MM.1S (cell line): ENCODE measurements at regions not wholly inside any gene's neighbourhood (a gene's known extent, or its start where the extent isn't known, plus 50 kb on each side); places are given as distances from the start of the nearest gene placed in this dataset.

Experiments used
- DNase-seq: peaks from one replicate; pipeline ENCODE4 v3.0.0-alpha.2; 2015
- H2AFZ ChIP-seq: fragments of 300-600 bp; sonication (generic); 2 replicates; pipeline ENCODE4 v1.6.0; 2016; ENCODE audit warnings: antibody characterized with exemption, low read length
- H3F3A ChIP-seq: fragments of 300-600 bp; sonication (generic); 2 replicates; pipeline ENCODE4 v1.6.1; 2016; ENCODE audit warnings: mild to moderate bottlenecking, antibody characterized with exemption, low read length, moderate library complexity, mixed read lengths; ENCODE audit not compliant: insufficient read depth
- H3K27ac ChIP-seq: fragments of 300-600 bp; sonication (generic); 2 replicates; pipeline ENCODE4 v1.5.1; 2016; ENCODE audit warnings: mild to moderate bottlenecking, low read length
- H3K27me3 ChIP-seq: fragments of 300-600 bp; sonication (generic); replicated peaks from 2 replicates; pipeline ENCODE4 v1.6.0; 2016; ENCODE audit warnings: low read length; ENCODE audit not compliant: insufficient read depth
- H3K36me3 ChIP-seq: fragments of 300-600 bp; sonication (generic); replicated peaks from 2 replicates; pipeline ENCODE4 v1.6.1; 2016; ENCODE audit warnings: mild to moderate bottlenecking, low read length, mixed read lengths; ENCODE audit not compliant: insufficient read depth
- H3K4me1 ChIP-seq: fragments of 300-600 bp; sonication (generic); 2 replicates; pipeline ENCODE4 v1.6.1; 2016; ENCODE audit warnings: low read length, mixed read lengths
- H3K4me2 ChIP-seq: fragments of 300-600 bp; sonication (generic); 2 replicates; pipeline ENCODE4 v1.6.0; 2016; ENCODE audit warnings: low read depth, low read length
- H3K4me3 ChIP-seq: fragments of 300-600 bp; sonication (generic); 2 replicates; pipeline ENCODE4 v1.5.1; 2016; ENCODE audit warnings: low read length, mixed read lengths
- H3K79me2 ChIP-seq: fragments of 300-600 bp; sonication (generic); 2 replicates; pipeline ENCODE4 v1.6.1; 2016; ENCODE audit warnings: mixed run types, low read length, mixed read lengths
- H3K9ac ChIP-seq: fragments of 300-600 bp; sonication (generic); 2 replicates; pipeline ENCODE4 v1.6.1; 2016; ENCODE audit warnings: low read length, mixed read lengths
- H3K9me2 ChIP-seq: fragments of 300-600 bp; sonication (generic); replicated peaks from 2 replicates; pipeline ENCODE4 v1.6.1; 2016; ENCODE audit warnings: mild to moderate bottlenecking, low read length, mixed read lengths; ENCODE audit not compliant: insufficient read depth
- H3K9me3 ChIP-seq: fragments of 300-600 bp; sonication (generic); replicated peaks from 2 replicates; pipeline ENCODE4 v1.6.1; 2016; ENCODE audit warnings: mild to moderate bottlenecking, low read length, mixed read lengths; ENCODE audit not compliant: insufficient read depth
- H4K20me1 ChIP-seq: fragments of 300-600 bp; sonication (generic); 2 replicates; pipeline ENCODE4 v1.6.1; 2016; ENCODE audit warnings: mild to moderate bottlenecking, low read length, moderate library complexity, mixed read lengths; ENCODE audit not compliant: insufficient read depth
- CTCF ChIP-seq: fragments of 300-600 bp; sonication (generic); IDR thresholded peaks from 2 replicates; pipeline ENCODE4 v1.5.1; 2016; ENCODE audit warnings: antibody characterized with exemption, low read length, mixed read lengths
- EZH2 ChIP-seq: fragments of 300-600 bp; sonication (generic); optimal IDR thresholded peaks from 2 replicates; pipeline ENCODE3; 2017; ENCODE audit warnings: low read depth, mild to moderate bottlenecking, antibody characterized with exemption, low read length, mixed read lengths
- EZH2phosphoT487 ChIP-seq: fragments of 300-600 bp; sonication (generic); IDR thresholded peaks from 2 replicates; pipeline ENCODE4 v1.6.1; 2018; ENCODE audit warnings: antibody characterized with exemption, low read length

DNA sequence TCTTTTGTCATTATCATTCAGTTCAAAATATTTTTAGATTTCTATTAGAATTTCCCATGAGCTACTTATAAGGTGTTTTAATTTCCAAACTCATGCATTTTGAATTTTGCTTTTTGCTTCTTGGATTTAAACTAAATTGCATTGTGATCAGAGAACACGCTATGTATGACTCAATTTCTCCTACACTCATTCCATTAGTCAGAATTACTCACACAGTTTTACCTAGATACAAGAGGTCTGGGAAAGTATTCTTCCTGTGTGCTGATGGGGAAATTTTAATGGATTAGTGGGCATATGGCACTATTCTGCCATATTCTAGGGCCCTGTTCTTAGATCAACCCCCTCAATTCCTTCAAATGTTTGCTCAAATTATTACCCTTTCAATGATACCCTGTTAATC lies 49.9 kb upstream of the BMP5 start:
- H3K79me2 ChIP-seq = no peaks in the 10 kb centered on the region
- no peaks in the 10 kb centered on the region for H3K9me3 ChIP-seq
- no peaks in the 10 kb centered on the region for H3K9me2 ChIP-seq
- H3K4me1 ChIP-seq = no peaks in the 10 kb centered on the region
- no peaks in the 10 kb centered on the region for H4K20me1 ChIP-seq
- no peaks in the 10 kb centered on the region for H3K27me3 ChIP-seq
- H3K4me3 ChIP-seq = no peak overlapping the region
- H3K9ac ChIP-seq = no peak overlapping the region
- no peaks in the 10 kb centered on the region for H3F3A ChIP-seq
- TF ChIP-seq CTCF = no peak
- TF ChIP-seq EZH2phosphoT487 = no peak
- TF ChIP-seq EZH2 = no peak
- no peak overlapping the region for H3K27ac ChIP-seq
- no peak for DNase-seq
- H3K4me2 ChIP-seq = no peak overlapping the region
- H2AFZ ChIP-seq = no peak overlapping the region
- no peaks in the 10 kb centered on the region for H3K36me3 ChIP-seq
